AG20443 (cell line): ENCODE measurements at regions not wholly inside any gene's neighbourhood (a gene's known extent, or its start where the extent isn't known, plus 50 kb on each side); places are given as distances from the start of the nearest gene placed in this dataset.

ENCODE experiments used
- DNase-seq: peaks from one replicate; pipeline ENCODE4 v3.0.0; 2012; ENCODE audit warnings: low spot score, mixed read lengths

DNA sequence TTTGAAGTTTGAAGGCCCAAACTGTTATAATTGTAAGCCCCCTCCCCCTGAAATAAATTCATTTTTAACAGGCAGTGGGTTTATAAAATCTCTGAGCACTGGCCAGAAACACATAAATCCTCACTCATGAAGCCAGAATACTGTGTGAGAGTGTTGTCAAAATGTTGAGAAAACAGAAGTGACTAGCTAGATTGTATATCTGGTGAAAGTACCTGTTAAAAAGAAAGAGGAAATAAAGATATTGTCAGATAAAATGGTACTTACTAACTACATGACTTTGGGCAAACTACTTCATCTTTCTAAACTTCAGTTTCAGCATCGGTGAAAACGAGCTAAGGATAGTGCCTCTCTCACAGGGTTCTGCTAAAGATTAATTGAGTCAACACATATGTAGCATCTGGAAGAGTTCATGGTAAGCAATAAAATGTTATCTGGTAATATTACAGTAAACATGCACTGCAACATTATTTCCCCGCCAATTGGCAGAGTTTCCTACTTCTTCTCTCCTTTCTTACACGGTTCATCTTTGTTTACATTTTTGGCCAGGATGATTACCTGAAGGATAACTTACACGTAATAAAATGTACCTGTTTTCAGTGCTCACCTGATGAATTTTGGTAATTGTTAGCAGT is 202.5 kb upstream of the CHRM2 start:
- no peak for DNase-seq

DNA sequence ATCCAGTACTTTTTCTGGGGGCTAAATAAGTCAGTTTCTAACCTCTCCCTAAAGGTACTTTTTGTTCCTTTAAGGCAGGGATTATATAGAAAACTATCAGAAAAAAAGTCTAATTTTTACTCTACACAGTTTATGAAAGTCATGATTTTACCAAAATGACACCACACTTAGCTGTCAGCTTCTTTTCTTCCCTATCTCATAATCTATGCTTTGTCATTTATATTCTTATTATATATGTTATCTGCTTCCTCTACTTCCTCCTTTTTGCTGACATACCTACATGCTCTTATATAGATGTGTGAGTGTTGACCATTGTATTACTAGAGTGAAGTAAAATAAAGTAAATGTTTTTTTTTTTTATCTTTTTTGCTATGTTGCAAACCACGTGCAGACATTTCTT is 203.9 kb upstream of the CHRM2 start:
- DNase-seq, result no peak

DNA sequence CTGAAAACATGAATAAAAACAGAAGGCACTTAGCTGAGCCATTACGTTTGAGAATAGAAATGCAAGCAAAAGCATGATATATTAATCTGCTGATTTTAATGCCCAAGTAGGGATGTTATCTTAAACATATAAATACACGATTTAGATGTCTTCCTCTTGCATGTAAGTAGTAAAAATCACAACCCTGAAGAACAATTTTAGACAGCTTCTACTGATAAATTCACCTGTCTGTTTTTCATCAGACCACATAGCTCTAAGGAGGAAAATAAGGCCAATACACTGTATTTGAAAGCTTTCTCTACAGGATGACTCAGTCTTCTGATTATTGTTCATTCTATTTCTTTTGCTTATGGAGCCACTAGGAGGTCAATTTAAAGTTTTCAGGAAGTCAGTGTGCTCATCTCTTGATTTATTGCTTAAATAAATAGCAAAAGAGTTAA is 210.9 kb upstream of the CHRM2 start:
- DNase-seq, result no peak

DNA sequence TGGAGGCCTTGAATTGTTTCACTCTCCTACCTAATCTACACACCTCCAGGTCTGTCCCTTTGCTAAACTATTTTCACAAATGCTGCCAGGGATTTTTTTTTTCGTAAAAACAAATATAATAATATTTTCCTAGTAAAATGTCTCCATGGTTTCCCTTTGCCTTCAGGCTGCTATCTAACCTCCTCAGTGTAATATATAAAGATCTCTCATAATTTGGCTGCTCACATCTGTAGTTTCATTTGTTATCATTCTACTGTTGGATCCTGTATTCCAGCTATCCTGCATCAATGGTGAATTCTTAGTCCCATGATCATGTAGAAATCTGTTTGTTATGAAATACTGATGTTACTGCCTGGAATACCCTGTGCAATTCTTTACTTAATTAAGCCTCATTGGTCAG is 211.9 kb upstream of the CHRM2 start:
- no peak for DNase-seq

DNA sequence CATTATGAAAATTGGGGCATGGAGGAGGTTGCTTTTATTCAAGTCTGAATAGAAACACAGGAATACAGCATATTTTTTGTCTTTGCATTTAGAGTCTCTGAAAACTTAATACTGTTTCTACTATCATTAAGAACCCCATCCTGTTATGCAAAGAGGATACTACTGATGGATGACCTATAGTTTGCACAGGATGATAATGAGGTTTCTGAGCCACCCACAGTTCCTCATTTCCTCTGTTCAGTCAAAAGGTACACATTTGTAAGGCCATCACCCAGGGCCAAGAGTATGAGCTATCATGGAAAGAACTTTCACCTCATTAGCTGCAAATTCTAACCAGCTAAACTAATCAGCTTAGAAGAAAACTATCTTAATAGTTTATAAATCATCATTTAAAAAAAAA is 213.0 kb upstream of the CHRM2 start:
- DNase-seq, result no peak

DNA sequence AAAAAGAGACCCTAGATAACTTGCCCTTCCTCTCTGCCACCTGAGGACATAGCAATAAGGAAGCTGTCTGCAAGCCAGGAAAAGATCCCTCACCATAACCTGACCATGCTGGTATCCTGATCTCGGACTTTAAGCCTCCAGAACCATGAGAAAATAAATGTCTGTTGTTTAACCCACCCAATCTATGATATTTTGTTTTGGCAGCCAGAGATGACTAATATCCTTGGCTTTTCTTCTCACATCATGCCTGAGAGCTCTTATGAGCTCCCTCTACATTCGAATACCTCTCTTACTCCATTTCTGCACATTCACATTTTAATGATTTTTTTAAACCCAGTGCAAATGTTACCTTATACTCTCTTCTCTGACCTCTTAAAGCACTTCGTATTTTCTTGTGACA is 214.0 kb upstream of the CHRM2 start:
- no peak for DNase-seq

DNA sequence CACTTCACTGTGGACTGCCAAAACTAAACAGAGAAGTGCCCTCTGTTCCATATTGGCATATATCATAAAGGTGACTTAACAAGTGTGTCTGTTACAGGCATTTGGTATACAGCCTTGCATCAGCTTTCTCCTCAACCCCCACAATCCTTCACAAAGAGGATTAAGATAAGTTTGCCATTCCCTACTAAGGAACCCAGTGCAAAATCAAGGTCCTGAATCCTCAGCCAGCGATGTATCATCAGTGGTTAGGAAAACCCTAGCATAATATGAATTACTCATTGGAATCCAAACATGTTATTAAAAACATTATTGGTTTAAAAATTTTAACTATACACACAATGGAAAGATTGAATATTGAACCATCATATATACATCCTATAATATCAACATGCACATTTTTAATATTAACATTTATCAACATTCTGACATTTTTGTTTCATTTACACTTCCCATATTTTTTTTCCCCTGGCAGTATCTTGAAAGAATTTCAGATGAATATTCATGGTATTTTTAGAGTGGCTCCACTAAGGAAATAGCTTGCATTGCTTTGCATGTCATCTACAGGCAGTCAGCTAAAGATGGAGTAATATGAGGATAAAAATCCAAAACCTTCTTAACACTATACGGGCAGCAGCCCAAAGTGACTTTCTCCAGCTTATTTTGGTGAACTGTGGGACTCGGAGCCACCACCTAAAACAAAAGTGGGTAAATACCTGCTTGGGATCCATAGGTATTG is 215.6 kb upstream of the CHRM2 start:
- DNase-seq, result no peak

DNA sequence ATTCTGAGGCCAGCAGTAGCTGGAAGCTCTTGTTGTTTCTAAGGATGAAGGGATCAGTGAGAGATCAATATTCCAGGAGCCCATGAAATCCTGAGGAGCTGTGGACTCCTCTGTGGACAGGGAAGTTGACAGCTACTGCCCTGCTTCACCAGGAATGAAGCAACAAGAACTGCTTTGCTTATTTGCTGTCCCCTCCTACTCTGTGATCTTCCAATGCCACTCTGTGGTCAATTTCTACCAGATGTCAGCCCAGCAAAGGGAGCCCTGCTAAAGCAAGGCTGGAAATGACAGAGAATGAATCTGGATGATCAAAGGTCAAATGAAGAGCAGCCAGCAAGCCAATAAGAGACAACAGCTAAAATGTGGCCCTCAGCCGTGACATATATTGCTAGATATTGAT is 227.5 kb upstream of the CHRM2 start:
- no peak for DNase-seq

DNA sequence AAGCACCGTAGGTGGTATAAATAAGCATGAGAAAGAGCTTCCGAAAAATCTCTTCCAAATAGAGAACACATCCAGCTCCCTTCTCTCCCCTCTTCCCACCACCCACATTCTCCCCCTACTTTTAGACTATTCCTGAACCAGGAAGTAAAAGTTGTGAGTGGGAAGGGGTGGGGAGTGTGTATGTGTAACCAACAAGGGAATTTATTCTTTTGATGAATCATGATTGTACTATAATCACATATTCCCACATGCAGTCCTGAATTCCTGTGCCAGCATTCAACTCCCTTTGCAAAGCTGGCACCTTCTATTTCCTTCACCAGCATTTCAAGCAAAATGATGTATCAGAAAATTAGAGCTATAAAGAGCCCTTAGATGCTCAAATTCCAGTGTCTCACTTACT is 230.6 kb upstream of the CHRM2 start:
- DNase-seq, result no peak

DNA sequence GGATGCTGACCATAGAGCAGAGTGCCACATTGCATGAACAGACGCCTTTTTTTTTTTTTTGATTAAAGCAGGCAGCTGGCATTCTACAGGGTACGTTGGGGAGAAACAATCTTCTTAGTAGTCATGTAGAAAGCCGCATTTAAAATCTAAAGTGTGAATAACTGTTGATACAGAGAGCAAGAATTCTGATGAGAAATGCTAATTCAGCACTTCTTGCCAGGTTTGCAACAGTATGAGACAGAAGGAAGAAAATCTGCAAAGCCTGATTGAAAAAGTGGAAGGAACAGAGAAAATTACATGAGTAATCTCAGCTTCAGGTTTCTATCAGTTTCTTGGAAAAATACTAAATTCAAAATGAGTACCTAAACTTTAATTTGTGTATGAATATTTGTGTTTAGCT is 232.7 kb upstream of the CHRM2 start:
- DNase-seq, result no peak

DNA sequence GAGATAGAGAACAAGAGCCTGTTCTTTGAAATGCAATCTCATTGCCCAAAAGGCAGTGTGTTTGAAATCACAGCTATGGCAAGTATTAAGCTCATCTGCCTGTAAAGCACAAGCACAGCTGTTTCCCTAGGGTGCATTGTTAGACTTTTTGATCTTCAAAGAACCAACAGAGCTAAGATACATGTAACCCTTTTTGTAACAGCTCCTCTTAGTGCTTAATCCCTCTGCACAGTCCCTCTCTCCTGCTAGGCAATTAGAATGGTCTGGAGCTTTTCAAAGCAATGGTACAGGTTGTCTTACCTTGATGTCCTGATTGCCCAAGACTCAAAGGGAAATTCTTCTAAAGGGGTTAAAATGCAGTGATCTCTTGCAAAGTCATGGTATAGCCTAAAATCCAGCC is 249.6 kb upstream of the CHRM2 start:
- DNase-seq, result no peak

DNA sequence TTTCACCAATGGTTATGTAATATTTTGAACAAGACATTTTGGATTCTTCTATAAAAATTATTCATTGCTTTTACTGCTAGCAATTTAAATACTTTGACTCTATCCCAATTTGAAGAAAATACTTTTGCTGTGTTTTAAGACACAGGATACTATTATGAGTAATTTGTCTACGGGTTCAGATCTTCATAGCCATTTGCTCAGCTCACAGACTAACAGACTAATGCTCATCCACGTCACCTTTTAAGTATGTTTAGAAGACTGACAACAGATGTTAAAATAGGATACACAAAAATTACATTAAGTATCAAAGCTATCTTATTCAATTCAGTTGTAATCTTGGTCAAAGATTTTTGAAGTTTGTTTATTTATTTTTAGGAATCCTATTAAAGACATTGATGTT is 251.3 kb upstream of the CHRM2 start:
- no peak for DNase-seq

DNA sequence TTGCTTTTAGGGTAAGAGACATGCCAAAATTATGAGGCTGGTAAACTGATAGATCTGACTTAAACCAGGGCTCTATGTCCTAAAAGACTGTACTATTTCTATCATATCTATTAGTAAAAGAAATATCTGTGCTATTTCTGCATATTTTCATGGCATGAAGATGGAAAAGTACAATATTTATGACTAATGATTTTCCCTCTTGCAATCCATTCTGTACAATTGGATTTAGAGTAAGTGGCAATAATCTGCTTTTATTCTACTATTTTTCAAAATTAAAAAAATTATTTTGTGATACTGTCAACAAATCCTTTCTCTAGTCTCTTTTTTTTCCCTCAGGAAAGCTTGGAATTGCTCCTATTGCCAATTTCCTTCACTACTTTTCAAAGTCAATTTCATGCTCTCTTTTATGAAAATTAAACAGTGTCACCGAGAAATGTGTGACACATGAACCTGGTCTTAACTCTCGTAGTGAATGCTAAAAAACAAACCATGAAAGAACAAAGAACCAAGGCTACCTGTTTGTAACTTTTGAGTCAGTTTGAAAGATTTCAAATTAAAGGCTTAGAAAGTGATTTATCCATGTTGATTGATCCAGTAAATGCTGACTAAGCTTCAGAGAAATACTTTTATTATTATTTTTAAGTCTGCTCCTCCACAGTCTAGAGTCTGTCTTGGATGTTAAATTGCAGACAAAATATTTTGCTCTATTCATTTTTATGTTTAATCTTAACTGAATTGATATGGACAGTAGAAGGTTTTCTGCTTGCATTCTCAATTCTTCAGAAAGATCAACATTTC is 262.7 kb upstream of the CHRM2 start:
- DNase-seq, result no peak

DNA sequence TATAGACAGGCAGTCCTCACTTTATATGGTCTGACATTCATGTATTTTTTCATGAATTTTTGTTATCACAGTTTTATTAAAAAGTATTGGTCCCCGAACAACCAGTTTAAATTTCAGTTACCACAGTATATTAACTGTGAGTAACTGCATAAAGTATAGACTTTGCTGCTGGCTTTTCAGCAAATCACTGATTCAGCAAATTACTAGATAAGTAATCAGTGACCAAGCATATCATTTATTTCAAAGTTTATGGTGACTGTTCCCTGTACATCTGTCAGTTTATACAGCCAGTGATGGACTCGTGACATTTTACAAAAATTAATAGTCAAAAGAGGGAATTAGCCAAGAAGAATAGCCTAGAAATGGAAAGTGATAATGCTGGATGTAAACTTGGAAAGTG is 266.7 kb upstream of the CHRM2 start:
- no peak for DNase-seq

DNA sequence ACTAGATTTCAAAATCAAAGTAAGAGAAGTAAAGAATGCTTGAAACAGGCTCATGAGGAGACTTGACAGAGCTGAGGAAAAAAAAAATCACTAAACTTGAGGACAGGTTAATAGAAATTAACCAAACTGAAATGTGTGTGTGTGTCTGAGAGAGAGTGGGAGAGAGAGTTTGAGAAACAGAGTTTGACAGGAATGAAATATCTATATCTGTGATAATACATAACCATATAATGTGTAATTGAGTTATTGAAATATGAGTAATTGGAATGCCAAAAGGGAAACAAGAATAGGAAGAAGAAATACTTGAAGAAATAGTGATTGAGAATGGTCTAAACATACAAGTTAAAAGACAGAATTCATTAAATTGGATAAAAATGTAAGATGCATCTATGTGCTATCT is 268.0 kb upstream of the CHRM2 start:
- DNase-seq, result no peak

DNA sequence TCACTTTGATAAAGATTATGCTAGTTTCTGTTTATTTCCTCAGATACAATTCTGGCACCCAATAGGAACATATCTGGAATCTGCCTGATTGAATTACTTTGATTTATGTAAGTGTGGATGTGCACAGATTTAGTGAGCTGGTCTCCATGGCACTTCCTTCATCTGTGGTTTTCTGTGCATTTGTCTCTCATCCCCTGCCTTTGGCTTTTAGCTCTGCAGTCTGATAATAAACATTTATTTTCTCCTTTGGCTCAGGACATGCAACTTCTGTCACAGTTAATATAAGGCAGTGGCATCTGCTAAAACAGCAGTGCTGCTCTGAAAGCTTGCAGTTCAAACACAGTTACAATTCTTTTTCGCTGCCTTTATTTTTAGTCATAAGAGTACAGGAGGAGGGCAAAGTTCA is 273.7 kb upstream of the CHRM2 start:
- DNase-seq, result no peak

DNA sequence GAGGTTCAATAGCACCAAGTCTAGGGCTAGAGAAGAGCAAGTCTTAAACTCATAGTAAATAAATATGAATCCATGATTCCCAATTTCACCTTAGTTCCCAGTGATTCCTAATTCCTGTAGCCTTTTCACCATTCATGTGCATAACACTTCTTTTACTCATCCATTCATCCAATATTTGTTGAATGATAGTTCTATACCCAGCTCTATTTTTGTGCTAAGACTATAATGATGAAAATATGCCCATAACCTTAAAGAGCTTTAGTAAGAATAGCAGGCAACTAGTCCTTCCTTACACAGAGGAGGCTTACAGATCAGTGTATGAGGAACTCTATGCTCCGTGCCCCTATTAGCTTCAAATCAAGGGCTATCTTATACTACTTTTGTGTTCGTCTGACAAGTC is 280.2 kb upstream of the CHRM2 start:
- DNase-seq, result no peak

DNA sequence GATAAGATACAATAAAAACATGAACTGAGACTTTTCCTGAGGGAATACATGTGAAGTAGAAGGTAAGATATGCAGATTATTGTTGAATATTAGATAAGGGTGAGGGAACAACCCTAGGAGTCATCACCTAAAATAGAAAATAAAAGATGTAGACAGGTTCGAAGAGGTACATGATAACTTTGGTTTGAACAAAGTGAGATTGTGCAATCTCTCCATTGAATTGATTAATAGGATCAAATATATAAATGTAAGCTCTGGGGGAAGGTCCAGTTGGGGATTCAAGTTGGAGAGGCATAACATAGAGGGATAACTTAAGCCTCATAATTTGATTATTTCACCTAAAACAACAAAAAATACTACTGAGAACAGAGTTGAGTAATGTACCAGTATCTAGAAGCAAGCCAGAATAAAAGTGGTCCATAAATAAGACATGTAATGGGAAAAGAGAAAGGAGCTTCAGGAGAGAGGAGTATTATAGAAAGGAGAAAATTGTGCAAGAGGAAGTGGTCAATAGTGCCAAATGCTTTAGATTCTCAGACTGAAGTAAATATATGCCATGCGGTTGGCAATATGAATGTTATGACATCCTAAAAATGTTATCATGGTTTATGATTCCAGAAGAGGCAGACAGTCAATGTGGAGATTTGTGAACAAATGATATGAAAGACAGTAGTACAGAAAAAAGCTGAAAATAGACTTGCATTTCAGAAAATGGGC is 282.3 kb upstream of the CHRM2 start:
- DNase-seq, result no peak

DNA sequence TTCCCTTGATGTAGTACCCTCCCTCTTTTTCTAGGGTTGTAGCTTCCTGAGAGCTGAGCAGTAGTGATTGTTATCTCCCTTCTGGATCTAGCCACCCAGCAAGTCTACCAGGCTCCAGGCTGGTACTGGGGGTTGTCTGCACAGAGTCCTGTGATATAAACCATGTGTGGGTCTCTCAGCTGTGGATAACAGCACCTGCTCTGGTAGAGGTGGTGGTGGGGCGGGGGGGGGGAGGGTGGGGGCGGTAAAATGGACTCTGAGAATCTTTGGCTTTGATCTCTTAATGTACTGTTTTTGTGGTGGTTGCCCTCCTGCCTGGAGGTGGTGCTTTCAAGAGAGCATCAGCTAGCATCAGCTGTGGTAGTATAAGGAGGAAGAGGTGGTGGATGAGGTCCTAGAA is 302.0 kb upstream of the CHRM2 start:
- DNase-seq, result no peak

DNA sequence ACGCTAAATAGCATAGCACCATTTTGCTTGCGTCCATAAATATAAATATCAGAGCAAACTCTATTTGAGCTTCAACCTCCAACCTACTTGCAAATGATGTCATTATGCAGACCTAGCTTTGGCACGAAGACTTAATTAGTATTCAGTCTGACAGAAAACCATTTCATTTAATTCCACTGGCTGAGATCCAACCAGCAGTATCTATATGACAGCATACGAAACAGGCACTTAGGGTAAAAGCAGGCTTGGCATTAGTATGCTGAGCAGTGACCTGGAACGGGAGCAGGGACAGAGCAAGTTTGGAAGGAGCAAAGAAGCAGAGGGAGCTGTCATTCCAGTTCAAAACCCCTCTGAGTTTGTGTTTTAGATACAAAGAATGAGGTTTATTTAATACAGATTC is 312.5 kb upstream of the CHRM2 start:
- no peak for DNase-seq

DNA sequence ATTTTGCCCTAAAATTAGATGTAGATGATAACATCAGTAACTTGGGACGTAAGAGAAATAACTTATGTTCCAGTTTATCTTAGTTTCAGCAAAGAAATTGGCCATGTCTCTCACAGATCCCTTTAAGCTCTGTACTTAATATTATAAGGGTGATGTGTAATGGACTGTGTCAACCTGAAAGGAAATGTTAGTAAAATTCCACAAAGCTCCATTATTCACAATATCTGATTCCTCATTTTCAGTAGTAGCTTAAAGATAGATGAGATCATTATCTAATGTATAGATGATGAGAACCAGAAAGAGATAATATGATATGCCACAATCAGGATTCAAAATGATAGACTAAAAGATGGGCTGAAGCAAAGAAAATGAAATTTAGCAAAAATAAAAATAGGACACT is 316.8 kb upstream of the CHRM2 start:
- no peak for DNase-seq

DNA sequence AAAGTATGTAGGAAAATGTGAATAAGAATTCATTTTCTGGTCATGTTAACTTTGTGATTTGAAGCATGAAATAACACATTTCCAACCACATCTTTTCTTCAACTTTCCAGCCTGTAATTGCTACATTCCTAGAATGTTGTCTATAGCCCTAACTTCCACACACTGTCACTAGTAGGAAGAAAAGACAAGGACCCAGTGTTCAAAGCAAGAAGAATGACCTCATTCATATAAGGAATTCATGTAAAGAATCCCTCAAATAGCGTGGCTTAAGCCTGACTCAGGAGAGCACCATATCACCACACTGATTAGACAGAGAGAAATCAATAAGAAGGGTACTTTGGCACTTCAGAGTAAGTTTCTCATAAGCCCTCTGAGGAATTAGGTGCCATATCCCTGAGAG is 318.7 kb upstream of the CHRM2 start:
- DNase-seq, result no peak

DNA sequence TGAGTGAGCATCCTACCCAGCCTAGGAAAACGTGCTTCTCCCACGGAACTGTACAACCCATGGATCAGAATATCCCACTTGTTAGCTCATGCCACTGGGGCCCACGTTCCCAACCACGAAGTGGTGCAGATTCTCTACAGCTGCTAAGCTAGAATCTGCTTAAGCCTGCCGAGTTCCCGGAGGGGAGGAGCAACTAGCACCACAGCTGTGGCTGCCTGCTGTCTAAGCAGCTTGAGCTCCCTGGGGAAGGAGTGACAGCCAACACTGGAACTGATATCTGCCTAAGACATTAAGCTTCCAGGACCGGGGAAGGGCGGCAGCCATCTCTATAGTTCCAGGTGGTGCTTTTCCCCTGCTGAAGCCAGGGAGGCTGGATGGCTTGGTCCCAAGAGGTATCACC is 334.7 kb upstream of the CHRM2 start:
- no peak for DNase-seq
